SK-N-SH treated with all-trans-retinoic acid at 6 μM for 48 hours (cell line): ENCODE measurements at regions not wholly inside any gene's neighbourhood (a gene's known extent, or its start where the extent isn't known, plus 50 kb on each side); places are given as distances from the start of the nearest gene placed in this dataset.

Source experiments
- ATAC-seq: fragments of 200-7000 bp; cut with Tn5 transposase; 3 replicates; pipeline ENCODE4 v1.9.1; 2020; ENCODE audit warnings: mild to moderate bottlenecking, moderate library complexity
- ARNTL ChIP-seq: fragments of 450-650 bp; formaldehyde crosslinking; IDR thresholded peaks from 2 replicates; pipeline ENCODE4 v1.5.0; 2020; ENCODE audit warnings: low read depth, mild to moderate bottlenecking, moderate library complexity, borderline replicate concordance
- BACH2 ChIP-seq: fragments of 250-450 bp; sonication (Bioruptor Pico); IDR thresholded peaks from 2 replicates; pipeline ENCODE4 v1.9.0; 2021; ENCODE audit warnings: mild to moderate bottlenecking, borderline replicate concordance
- CREB5 ChIP-seq: fragments of 250-450 bp; sonication (Bioruptor Pico); IDR thresholded peaks from 2 replicates; pipeline ENCODE4 v1.5.1; 2020; ENCODE audit warnings: low read depth, mild to moderate bottlenecking, moderate library complexity
- CSRNP3 ChIP-seq: fragments of 250-450 bp; sonication (Bioruptor Pico); IDR thresholded peaks from 2 replicates; pipeline ENCODE4 v1.5.1; 2021; ENCODE audit warnings: mild to moderate bottlenecking, moderate library complexity
- ESRRG ChIP-seq: fragments of 250-450 bp; sonication (Bioruptor Pico); IDR thresholded peaks from 2 replicates; pipeline ENCODE4 v1.6.1; 2021; ENCODE audit warnings: mild to moderate bottlenecking
- GLIS3 ChIP-seq: fragments of 250-450 bp; sonication (Bioruptor Pico); IDR thresholded peaks from 2 replicates; pipeline ENCODE4 v1.5.0; 2020; ENCODE audit warnings: mild to moderate bottlenecking, moderate library complexity
- ISL1 ChIP-seq: fragments of 250-450 bp; sonication (Bioruptor Pico); IDR thresholded peaks from 2 replicates; pipeline ENCODE4 v2.1.2; 2022; ENCODE audit warnings: mild to moderate bottlenecking, moderate library complexity
- OSR1 ChIP-seq: fragments of 250-450 bp; sonication (Bioruptor Pico); IDR thresholded peaks from 2 replicates; pipeline ENCODE4 v1.8.0; 2022; ENCODE audit warnings: moderate library complexity, mild to moderate bottlenecking, inconsistent platforms
- PATZ1 ChIP-seq: fragments of 250-450 bp; sonication (Bioruptor Pico); IDR thresholded peaks from 2 replicates; pipeline ENCODE4 v1.8.0; 2020; ENCODE audit warnings: mild to moderate bottlenecking, moderate library complexity, borderline replicate concordance
- POU6F1 ChIP-seq: fragments of 250-450 bp; sonication (Bioruptor Pico); IDR thresholded peaks from 2 replicates; pipeline ENCODE4 v1.8.0; 2021; ENCODE audit warnings: low read depth, mild to moderate bottlenecking, moderate library complexity, borderline replicate concordance
- PPARA ChIP-seq: fragments of 250-450 bp; sonication (Bioruptor Pico); IDR thresholded peaks from 2 replicates; pipeline ENCODE4 v1.5.0; 2020; ENCODE audit warnings: mild to moderate bottlenecking, borderline replicate concordance
- RARB ChIP-seq: fragments of 250-450 bp; sonication (Bioruptor Pico); IDR thresholded peaks from 2 replicates; pipeline ENCODE4 v1.8.0; 2021; ENCODE audit warnings: mild to moderate bottlenecking, moderate library complexity
- SNAI2 ChIP-seq: fragments of 250-450 bp; sonication (Bioruptor Pico); IDR thresholded peaks from 2 replicates; pipeline ENCODE4 v1.5.0; 2020; ENCODE audit warnings: mild to moderate bottlenecking, moderate library complexity
- TCF4 ChIP-seq: fragments of 250-450 bp; sonication (Bioruptor Pico); IDR thresholded peaks from 2 replicates; pipeline ENCODE4 v1.8.0; 2021; ENCODE audit warnings: mild to moderate bottlenecking, moderate library complexity, borderline replicate concordance
- TOX ChIP-seq: fragments of 250-450 bp; sonication (Bioruptor Pico); IDR thresholded peaks from 2 replicates; pipeline ENCODE4 v1.8.0; 2021; ENCODE audit warnings: mild to moderate bottlenecking, moderate library complexity, borderline replicate concordance
- TSHZ2 ChIP-seq: fragments of 250-450 bp; sonication (Bioruptor Pico); IDR thresholded peaks from 2 replicates; pipeline ENCODE4 v1.5.0; 2020; ENCODE audit warnings: mild to moderate bottlenecking, moderate library complexity
- ZC3H10 ChIP-seq: fragments of 250-450 bp; sonication (Bioruptor Pico); IDR thresholded peaks from 2 replicates; pipeline ENCODE4 v1.5.1; 2021; ENCODE audit warnings: mild to moderate bottlenecking, moderate library complexity
- ZFP3 ChIP-seq: fragments of 250-450 bp; sonication (Bioruptor Pico); IDR thresholded peaks from 2 replicates; pipeline ENCODE4 v1.5.0; 2020; ENCODE audit warnings: mild to moderate bottlenecking, moderate library complexity
- ZFP30 ChIP-seq: fragments of 450-650 bp; formaldehyde crosslinking; IDR thresholded peaks from 2 replicates; pipeline ENCODE4 v1.5.0; 2022; ENCODE audit warnings: mild to moderate bottlenecking, moderate library complexity
- ZNF70 ChIP-seq: fragments of 450-650 bp; formaldehyde crosslinking; IDR thresholded peaks from 2 replicates; pipeline ENCODE4 v1.5.0; 2020; ENCODE audit warnings: mild to moderate bottlenecking, moderate library complexity
- ZNF8 ChIP-seq: fragments of 450-650 bp; formaldehyde crosslinking; IDR thresholded peaks from 2 replicates; pipeline ENCODE4 v1.5.0; 2020; ENCODE audit warnings: mild to moderate bottlenecking, moderate library complexity

- TF ChIP-seq POU6F1 (CRISPR knock-in tag) (no peak), ZC3H10 (CRISPR knock-in tag) (no peak), TSHZ2 (CRISPR knock-in tag) (no peak), ARNTL (CRISPR knock-in tag) (no peak), CSRNP3 (CRISPR knock-in tag) (no peak), OSR1 (CRISPR knock-in tag) (no peak), GLIS3 (no peak), BACH2 (CRISPR knock-in tag) (no peak), SNAI2 (CRISPR knock-in tag) (no peak), ZFP30 (no peak), ZNF70 (CRISPR knock-in tag) (no peak), PATZ1 (CRISPR knock-in tag) (no peak), ZFP3 (CRISPR knock-in tag) (no peak), CREB5 (no peak), PPARA (CRISPR knock-in tag) (no peak)
- no peak for ATAC-seq
Observed at GRCh38 chr5:57839025-57839424, 356.4 kb upstream of the ACTBL2 start.

- no peak for TF ChIP-seq ZNF8 (CRISPR knock-in tag)
- no peak for TF ChIP-seq SNAI2 (CRISPR knock-in tag)
- no peak for TF ChIP-seq TSHZ2 (CRISPR knock-in tag)
- TF ChIP-seq TOX = no peak
- no peak for TF ChIP-seq RARB (CRISPR knock-in tag)
- TF ChIP-seq ESRRG (CRISPR knock-in tag) = no peak
- no peak for TF ChIP-seq ZNF70 (CRISPR knock-in tag)
- no peak for TF ChIP-seq TCF4
- no peak for TF ChIP-seq PATZ1 (CRISPR knock-in tag)
- TF ChIP-seq ZC3H10 (CRISPR knock-in tag) = no peak
- no peak for TF ChIP-seq ISL1 (CRISPR knock-in tag)
- TF ChIP-seq CREB5 = no peak
- no peak for ATAC-seq
Observed at GRCh38 chr5:57836921-57837320, 354.3 kb upstream of the ACTBL2 start.
